ENCODE measurements at regions not wholly inside any gene's neighbourhood (a gene's known extent, or its start where the extent isn't known, plus 50 kb on each side); places are given as distances from the start of the nearest gene placed in this dataset.

DNA sequence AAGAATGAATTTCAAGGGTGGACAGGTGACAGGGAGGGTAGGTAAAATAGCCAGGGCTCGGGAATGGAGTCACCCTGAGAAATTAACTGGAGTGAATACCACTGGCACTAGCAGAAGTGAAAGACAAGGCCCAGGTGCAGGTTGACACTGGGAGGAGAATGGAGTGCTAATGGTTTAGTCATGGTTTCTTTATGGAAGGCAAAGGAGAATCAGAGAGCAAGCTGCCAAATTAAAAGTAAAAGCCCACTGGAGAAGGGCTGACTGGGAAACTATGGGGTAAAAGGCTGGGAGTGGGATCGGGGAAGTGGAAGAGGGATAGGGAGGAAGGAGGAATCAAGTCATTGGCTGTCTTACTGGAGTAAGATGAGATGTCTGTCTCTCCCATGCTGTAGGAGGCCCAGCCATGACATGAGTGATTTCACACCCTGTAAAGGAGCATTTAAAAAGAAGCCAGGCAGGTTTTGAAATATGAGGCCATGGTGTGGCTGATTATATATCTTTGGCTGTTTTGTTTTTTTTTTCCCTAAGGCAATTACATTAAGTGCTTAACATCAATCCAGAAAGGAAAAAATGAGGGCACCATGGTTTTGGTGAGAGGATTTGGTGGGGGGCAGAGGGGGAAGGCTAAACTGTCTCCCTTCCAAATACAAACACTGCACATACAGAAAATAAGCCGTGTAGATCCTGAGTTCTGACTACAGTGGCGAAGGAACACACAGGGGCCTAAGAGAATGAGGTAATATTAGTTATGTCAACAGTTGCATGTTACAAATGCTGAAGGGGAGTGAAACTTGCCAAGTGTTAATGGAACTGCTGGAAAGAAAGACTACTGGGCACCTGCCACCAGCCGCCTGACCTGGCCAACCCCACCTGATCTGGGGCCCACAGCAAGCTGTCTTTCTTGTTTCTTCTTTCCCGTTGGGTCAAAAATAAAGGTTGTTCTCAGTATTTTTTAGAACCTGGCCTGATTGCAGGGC, 183.5 kb upstream of the TSC22D1 start:
- no peak overlapping the region for H3K9ac ChIP-seq (ENCODE audit: insufficient read depth in 1 of 2, low read depth in 2 of 2, low read length in 2 of 2)
- no peaks in the 10 kb centered on the region for H3K4me1 ChIP-seq (replicated peaks in 1 of 2; ENCODE audit: control insufficient read depth in 2 of 2, insufficient read depth in 2 of 2, low read length in 2 of 2)
- WGBS (ENCODE audit: insufficient coverage, low coverage, missing lambda C conversion rate) = 0% methylated on average over 6 of the region's 6 CpGs
- no peak for TF ChIP-seq HDGF (IDR thresholded peaks at IDR 0.05)
- TF ChIP-seq, protein P1, sequence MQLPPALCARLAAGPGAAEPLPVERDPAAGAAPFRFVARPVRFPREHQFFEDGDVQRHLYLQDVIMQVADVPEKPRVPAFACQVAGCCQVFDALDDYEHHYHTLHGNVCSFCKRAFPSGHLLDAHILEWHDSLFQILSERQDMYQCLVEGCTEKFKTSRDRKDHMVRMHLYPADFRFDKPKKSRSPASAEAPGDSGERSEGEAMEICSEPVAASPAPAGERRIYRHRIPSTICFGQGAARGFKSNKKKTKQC (CRISPR knock-in tag; IDR thresholded peaks at IDR 0.05) = no peak
- no peak for TF ChIP-seq BACH1 (tag; IDR thresholded peaks at IDR 0.05)
- no peak for TF ChIP-seq ATF1 (CRISPR knock-in tag; IDR thresholded peaks at IDR 0.05)
- no peak for TF ChIP-seq ATF1 (tag; IDR thresholded peaks at IDR 0.05)
- no peak for TF ChIP-seq CBFA2T2 (conservative IDR thresholded peaks at IDR 0.05)
- TF ChIP-seq SMARCB1 (IDR thresholded peaks at IDR 0.05; ENCODE audit: insufficient read length, low read depth) = no peak
- no peak for TF ChIP-seq TARDBP (IDR thresholded peaks at IDR 0.05)
- TF ChIP-seq FIP1L1 (IDR thresholded peaks at IDR 0.05; ENCODE audit: low read depth, low read length, poor library complexity, severe bottlenecking) = no peak
- TF ChIP-seq CBFA2T3 (IDR thresholded peaks at IDR 0.05) = no peak
- no peak for TF ChIP-seq RBM25 (IDR thresholded peaks at IDR 0.05; ENCODE audit: low read depth, low read length, severe bottlenecking)
- no peak for TF ChIP-seq CHD1 (IDR thresholded peaks at IDR 0.05; ENCODE audit: low read length)
- TF ChIP-seq SMC3 (conservative IDR thresholded peaks at IDR 0.05; ENCODE audit: insufficient read depth, low read depth, low read length) = no peak
- no peak for TF ChIP-seq ADNP (tag; IDR thresholded peaks at IDR 0.05)
- no peak for TF ChIP-seq EWSR1 (IDR thresholded peaks at IDR 0.05; ENCODE audit: borderline replicate concordance, low read depth, partially characterized antibody)
- TF ChIP-seq, protein P2, sequence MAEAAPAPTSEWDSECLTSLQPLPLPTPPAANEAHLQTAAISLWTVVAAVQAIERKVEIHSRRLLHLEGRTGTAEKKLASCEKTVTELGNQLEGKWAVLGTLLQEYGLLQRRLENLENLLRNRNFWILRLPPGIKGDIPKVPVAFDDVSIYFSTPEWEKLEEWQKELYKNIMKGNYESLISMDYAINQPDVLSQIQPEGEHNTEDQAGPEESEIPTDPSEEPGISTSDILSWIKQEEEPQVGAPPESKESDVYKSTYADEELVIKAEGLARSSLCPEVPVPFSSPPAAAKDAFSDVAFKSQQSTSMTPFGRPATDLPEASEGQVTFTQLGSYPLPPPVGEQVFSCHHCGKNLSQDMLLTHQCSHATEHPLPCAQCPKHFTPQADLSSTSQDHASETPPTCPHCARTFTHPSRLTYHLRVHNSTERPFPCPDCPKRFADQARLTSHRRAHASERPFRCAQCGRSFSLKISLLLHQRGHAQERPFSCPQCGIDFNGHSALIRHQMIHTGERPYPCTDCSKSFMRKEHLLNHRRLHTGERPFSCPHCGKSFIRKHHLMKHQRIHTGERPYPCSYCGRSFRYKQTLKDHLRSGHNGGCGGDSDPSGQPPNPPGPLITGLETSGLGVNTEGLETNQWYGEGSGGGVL (CRISPR knock-in tag; IDR thresholded peaks at IDR 0.05) = no peak
- no peak for TF ChIP-seq IRF2 (CRISPR knock-in tag; IDR thresholded peaks at IDR 0.05)
- no peak for TF ChIP-seq ETV5 (CRISPR knock-in tag; IDR thresholded peaks at IDR 0.05; ENCODE audit: low read depth)
- TF ChIP-seq, protein P3, sequence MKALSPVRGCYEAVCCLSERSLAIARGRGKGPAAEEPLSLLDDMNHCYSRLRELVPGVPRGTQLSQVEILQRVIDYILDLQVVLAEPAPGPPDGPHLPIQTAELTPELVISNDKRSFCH (CRISPR knock-in tag; IDR thresholded peaks at IDR 0.05) = no peak
- TF ChIP-seq, protein P3 (tag; IDR thresholded peaks at IDR 0.05) = no peak
- TF ChIP-seq SIN3B (IDR thresholded peaks at IDR 0.05; ENCODE audit: low read depth) = no peak
- H3K9me3 ChIP-seq (replicated peaks; ENCODE audit: control insufficient read depth, insufficient read depth, low read depth, low read length) = no peaks in the 10 kb centered on the region
- H2AFZ ChIP-seq (ENCODE audit: low read depth, low read length) = no peak overlapping the region
- no peak overlapping the region for H3K4me3 ChIP-seq
- no peaks in the 10 kb centered on the region; a peak in 1 of 5 replicates for H3K27me3 ChIP-seq (ENCODE audit: control insufficient read depth in 2 of 2, insufficient read depth in 2 of 2, low read length in 2 of 2)
- BruUV-seq (replicated peaks) = no TSS peak
- no peaks in the 10 kb centered on the region for H3K36me3 ChIP-seq (ENCODE audit: control insufficient read depth, insufficient read depth, low read length)
- in situ Hi-C loops (cut with MboI) (no loop called here), intact Hi-C loops (cut with micrococcal nuclease) (no loop called here)
- no peak overlapping the region for H3K4me2 ChIP-seq (ENCODE audit: insufficient read depth, low read length)
- POLR2A ChIA-PET = no interaction called here
- FAIRE-seq (no peak), DNase-seq (ENCODE audit: extremely low read depth in 1 of 4, low spot score in 3 of 4) (no peak), ATAC-seq (no peak)
- H3K9me1 ChIP-seq (ENCODE audit: control insufficient read depth, insufficient read depth, low read length) = no peaks in the 10 kb centered on the region
- H3K27ac ChIP-seq (ENCODE audit: extremely low read depth, low read depth, low read length) = no peak overlapping the region
- H4K20me1 ChIP-seq (replicated peaks; ENCODE audit: control insufficient read depth, insufficient read depth, low read length) = no peaks in the 10 kb centered on the region
- no peaks in the 10 kb centered on the region for H3K79me2 ChIP-seq (ENCODE audit: control insufficient read depth, insufficient read depth, low read length)
- CTCF ChIA-PET (ENCODE audit: low intra/inter-chr PET ratio) = no interaction called here
